Thyroid gland (tissue), 4 donors: ENCODE measurements at regions not wholly inside any gene's neighbourhood (a gene's known extent, or its start where the extent isn't known, plus 50 kb on each side); places are given as distances from the start of the nearest gene placed in this dataset.

ENCODE experiments used
- POLR2A ChIP-seq, 2 donors: fragments of 450-650 bp; IDR thresholded peaks; one replicate each; pipeline ENCODE4 v1.6.1; 2017; ENCODE audit warnings: antibody characterized with exemption in 2 of 2, mild to moderate bottlenecking in 2 of 2, moderate library complexity in 1 of 2
- TF ChIP-seq, protein P1 (sequence below), 6 experiments: fragments of 200-600 bp in 3 of 6; fragments of 450-650 bp in 3 of 6; sonication (generic) in 3 of 6; IDR thresholded peaks; one replicate each; pipeline ENCODE4 v1.5.1; 2016 to 2019; ENCODE audit warnings: antibody characterized with exemption in 6 of 6, mild to moderate bottlenecking in 2 of 6, inconsistent platforms in 1 of 6, moderate library complexity in 1 of 6

DNA sequence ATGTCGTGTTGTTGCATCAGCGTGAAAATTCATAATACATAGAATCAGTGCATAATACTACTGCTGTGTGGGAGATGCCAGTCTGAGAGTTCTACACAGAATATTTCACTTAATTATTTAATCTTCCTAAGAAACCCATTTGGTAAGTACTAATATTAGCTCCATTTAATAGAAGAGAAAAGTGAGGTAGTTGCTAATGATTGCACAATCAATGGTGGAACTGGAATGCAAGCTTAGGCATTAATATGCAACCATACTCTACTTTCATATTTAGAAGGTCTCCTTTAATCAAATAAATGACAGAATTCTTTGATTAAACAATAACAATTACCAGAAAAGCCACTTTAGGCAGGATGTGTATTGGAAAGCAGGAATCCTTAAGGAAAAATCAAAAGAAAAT lies 660.7 kb upstream of the PHF14 start:
- TF ChIP-seq, protein P1, sequence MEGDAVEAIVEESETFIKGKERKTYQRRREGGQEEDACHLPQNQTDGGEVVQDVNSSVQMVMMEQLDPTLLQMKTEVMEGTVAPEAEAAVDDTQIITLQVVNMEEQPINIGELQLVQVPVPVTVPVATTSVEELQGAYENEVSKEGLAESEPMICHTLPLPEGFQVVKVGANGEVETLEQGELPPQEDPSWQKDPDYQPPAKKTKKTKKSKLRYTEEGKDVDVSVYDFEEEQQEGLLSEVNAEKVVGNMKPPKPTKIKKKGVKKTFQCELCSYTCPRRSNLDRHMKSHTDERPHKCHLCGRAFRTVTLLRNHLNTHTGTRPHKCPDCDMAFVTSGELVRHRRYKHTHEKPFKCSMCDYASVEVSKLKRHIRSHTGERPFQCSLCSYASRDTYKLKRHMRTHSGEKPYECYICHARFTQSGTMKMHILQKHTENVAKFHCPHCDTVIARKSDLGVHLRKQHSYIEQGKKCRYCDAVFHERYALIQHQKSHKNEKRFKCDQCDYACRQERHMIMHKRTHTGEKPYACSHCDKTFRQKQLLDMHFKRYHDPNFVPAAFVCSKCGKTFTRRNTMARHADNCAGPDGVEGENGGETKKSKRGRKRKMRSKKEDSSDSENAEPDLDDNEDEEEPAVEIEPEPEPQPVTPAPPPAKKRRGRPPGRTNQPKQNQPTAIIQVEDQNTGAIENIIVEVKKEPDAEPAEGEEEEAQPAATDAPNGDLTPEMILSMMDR (IDR thresholded peaks at IDR 0.05), result no peak
- TF ChIP-seq POLR2A (IDR thresholded peaks at IDR 0.05), result no peak
